ENCODE measurements at regions not wholly inside any gene's neighbourhood (a gene's known extent, or its start where the extent isn't known, plus 50 kb on each side); places are given as distances from the start of the nearest gene placed in this dataset.

DNA sequence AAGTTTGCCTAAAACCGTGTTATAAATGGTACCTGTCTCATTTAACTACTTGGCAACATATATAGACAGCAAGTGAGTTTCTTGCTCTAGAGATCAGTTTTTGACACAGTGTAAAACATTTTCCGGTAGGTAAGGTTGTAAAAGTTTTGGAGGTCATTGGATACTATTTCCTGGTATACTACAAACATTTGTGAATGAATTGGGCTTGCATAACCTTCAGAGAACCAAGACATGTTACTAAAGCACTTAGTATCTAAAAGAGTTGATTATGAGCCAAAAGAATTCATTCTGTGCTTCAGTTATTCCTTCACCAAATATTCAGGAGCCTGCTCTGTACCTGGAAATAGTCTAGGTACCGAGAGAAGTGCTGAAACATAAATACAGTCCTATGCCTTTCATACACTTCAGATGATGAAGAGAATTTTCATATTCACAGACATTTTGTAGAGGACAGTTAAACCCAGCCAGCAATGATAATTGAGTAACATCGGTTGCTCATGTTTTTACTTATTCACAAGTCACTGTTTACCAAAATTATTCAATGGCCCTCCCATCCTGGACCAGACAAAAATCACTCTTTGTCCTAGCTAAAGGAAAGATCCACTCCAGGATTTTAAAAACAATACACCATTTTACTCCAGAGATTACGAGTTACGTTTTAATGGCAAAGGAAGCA lies 319.4 kb upstream of the RBMS1 start:
- Histone ChIP-seq H3K27me3 (no peaks in the 10 kb centered on the region), H3K9me3 (no peaks in the 10 kb centered on the region), H3K9ac (ENCODE audit: low read depth in 2 of 2, low read length in 2 of 2) (no peak overlapping the region), H3K36me3 (no peaks in the 10 kb centered on the region), H3K4me1 (no peaks in the 10 kb centered on the region), H3K27ac (no peak overlapping the region), H3K4me3 (no peak overlapping the region)
- DNase-seq, result no peak
- intact Hi-C loops (cut with DNase I), result no loop called here
- TF ChIP-seq, protein P1, sequence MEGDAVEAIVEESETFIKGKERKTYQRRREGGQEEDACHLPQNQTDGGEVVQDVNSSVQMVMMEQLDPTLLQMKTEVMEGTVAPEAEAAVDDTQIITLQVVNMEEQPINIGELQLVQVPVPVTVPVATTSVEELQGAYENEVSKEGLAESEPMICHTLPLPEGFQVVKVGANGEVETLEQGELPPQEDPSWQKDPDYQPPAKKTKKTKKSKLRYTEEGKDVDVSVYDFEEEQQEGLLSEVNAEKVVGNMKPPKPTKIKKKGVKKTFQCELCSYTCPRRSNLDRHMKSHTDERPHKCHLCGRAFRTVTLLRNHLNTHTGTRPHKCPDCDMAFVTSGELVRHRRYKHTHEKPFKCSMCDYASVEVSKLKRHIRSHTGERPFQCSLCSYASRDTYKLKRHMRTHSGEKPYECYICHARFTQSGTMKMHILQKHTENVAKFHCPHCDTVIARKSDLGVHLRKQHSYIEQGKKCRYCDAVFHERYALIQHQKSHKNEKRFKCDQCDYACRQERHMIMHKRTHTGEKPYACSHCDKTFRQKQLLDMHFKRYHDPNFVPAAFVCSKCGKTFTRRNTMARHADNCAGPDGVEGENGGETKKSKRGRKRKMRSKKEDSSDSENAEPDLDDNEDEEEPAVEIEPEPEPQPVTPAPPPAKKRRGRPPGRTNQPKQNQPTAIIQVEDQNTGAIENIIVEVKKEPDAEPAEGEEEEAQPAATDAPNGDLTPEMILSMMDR (IDR thresholded peaks at IDR 0.05), result no peak

DNA sequence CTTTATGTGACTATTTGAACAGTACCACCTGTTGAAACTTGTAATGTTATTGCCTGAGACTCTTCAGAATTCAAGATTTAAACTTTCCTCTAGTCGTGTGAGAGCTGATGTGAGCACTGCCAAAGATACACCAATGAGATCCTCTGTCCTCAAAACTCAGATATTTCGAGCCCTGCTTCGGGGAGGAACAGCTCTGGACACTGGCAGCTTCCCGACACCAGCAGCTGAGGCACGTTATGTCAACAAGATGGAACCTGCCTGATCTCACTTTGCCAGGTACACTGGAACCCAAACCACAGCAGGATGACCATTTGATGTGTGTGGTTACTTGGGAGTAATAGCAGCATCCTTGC lies 319.9 kb upstream of the RBMS1 start:
- Histone ChIP-seq H3K27me3 (no peaks in the 10 kb centered on the region), H3K9ac (ENCODE audit: low read depth in 2 of 2, low read length in 2 of 2) (no peak overlapping the region), H3K27ac (no peak overlapping the region), H3K4me3 (no peak overlapping the region), H3K36me3 (no peaks in the 10 kb centered on the region), H3K9me3 (no peaks in the 10 kb centered on the region), H3K4me1 (no peaks in the 10 kb centered on the region)
- no peak for DNase-seq
- TF ChIP-seq, protein P1 (IDR thresholded peaks at IDR 0.05), result no peak
- intact Hi-C loops (cut with DNase I), result no loop called here

DNA sequence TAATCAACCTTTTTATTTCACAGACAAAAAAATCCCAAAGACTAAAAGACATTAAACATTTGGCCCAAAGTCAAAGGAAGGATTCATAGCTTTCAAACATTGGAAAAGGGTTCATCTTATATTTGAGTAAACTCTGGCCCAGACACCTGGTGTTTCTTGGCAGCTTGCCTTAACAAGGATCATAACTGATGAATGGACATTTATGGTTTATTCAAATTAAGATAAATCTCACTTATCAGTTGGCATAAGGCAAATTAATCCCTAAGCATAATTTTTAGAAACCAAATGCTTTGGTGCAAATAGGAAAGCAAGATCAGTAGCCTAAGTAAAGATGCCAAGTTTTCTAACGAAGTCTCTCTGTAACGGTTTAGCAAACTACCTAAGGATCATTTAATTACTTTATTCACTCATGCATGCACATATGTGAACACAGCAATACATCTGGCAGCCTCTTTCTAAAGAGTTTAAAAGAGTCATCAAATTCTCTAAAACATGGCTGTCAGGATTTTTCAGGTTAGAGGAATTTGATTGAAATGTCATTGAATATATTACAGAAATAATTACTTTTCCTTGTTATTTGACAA lies 323.4 kb upstream of the RBMS1 start:
- TF ChIP-seq, protein P1 (IDR thresholded peaks at IDR 0.05), result no peak
- Histone ChIP-seq H3K36me3 (no peaks in the 10 kb centered on the region), H3K27me3 (no peaks in the 10 kb centered on the region), H3K4me3 (no peak overlapping the region), H3K9me3 (no peaks in the 10 kb centered on the region), H3K9ac (ENCODE audit: low read depth in 2 of 2, low read length in 2 of 2) (no peak overlapping the region), H3K4me1 (no peaks in the 10 kb centered on the region), H3K27ac (no peak overlapping the region)
- no peak for DNase-seq
- intact Hi-C loops (cut with DNase I), result no loop called here

DNA sequence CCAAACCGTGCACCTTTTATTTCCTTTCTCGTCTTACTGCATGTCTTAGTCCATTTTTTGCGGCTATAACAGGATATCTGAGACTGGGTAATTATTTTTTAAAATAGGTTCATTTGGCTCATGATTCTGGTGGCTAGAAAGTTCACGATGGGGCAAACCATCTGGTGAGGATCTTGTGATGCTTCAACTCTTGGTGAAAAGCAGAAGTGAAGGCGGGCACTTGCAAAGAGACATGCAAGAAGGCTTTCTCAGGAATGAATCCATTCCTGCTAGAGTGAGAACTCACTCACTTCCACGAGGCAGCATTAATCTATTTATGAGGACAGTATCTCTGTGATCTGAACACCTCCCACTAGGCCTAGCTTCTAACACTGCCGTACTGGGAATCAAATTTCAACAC lies 327.1 kb upstream of the RBMS1 start:
- TF ChIP-seq, protein P1 (IDR thresholded peaks at IDR 0.05), result no peak
- H3K4me1 ChIP-seq, result no peaks in the 10 kb centered on the region
- H3K36me3 ChIP-seq, result no peaks in the 10 kb centered on the region
- no peak overlapping the region for H3K4me3 ChIP-seq
- H3K9ac ChIP-seq (ENCODE audit: low read depth in 2 of 2, low read length in 2 of 2), result no peak overlapping the region
- no peak overlapping the region for H3K27ac ChIP-seq
- no peak for DNase-seq
- H3K27me3 ChIP-seq, result no peaks in the 10 kb centered on the region
- no peaks in the 10 kb centered on the region for H3K9me3 ChIP-seq
- intact Hi-C loops (cut with DNase I), result no loop called here

DNA sequence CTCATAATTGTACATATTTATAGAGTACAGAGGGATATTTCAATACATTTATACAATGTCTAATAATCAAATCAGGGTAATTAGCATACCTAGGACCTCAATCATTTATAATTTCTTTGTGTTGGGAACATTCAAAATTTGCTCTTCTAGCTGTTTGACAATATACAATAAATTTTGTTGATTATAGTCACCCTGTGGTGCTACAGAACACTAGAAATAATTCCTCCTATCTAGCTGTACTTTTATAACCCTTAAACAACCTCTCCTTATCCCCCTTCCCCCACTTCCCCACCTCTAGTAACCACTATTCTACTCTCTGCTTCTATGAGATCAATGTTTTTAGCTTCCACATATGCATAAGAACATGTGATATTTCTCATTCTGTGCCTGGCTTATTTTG lies 328.4 kb upstream of the RBMS1 start:
- DNase-seq, result no peak
- intact Hi-C loops (cut with DNase I), result no loop called here
- Histone ChIP-seq H3K27me3 (no peaks in the 10 kb centered on the region), H3K4me3 (no peak overlapping the region), H3K36me3 (no peaks in the 10 kb centered on the region), H3K9me3 (no peaks in the 10 kb centered on the region), H3K4me1 (no peaks in the 10 kb centered on the region), H3K9ac (ENCODE audit: low read depth in 2 of 2, low read length in 2 of 2) (no peak overlapping the region), H3K27ac (no peak overlapping the region)
- TF ChIP-seq, protein P1 (IDR thresholded peaks at IDR 0.05), result no peak
